ENCODE measurements at regions not wholly inside any gene's neighbourhood (a gene's known extent, or its start where the extent isn't known, plus 50 kb on each side); places are given as distances from the start of the nearest gene placed in this dataset.

GRCh38 chr3:165523801-165524200 is 313.4 kb downstream of the BCHE start:
- Mint-ChIP-seq H3K27me3 (no peaks in the 10 kb centered on the region), H3K4me1 (no peaks in the 10 kb centered on the region), H3K27ac (no peak overlapping the region), H3K36me3 (no peaks in the 10 kb centered on the region), H3K4me3 (no peak overlapping the region), H3K9me3 (peaks cover 3 to 21% (median 10%) of the 10 kb centered on the region in 5 donors)
- H3K4me3 ChIP-seq (ENCODE audit: low read length) = no peak overlapping the region
- ChIA-PET POLR2A (no interaction called here), CTCF (no interaction called here)
- H3K27me3 ChIP-seq (ENCODE audit: insufficient read depth, low read length, poor library complexity, severe bottlenecking) = no peaks in the 10 kb centered on the region
- no peaks in the 10 kb centered on the region for H3K9me3 ChIP-seq (ENCODE audit: low read length)
- no peak overlapping the region for H3K27ac ChIP-seq (ENCODE audit: low read depth, low read length)
- no peaks in the 10 kb centered on the region for H3K4me1 ChIP-seq (ENCODE audit: insufficient read depth, low read length)
- no peaks in the 10 kb centered on the region for H3K36me3 ChIP-seq (ENCODE audit: insufficient read depth, low read length)
- DNase-seq = no peak

GRCh38 chr3:165522386-165522785 is 314.8 kb downstream of the BCHE start:
- Histone ChIP-seq H3K36me3 (ENCODE audit: insufficient read depth, low read length) (no peaks in the 10 kb centered on the region), H3K9me3 (ENCODE audit: low read length) (no peaks in the 10 kb centered on the region), H3K27ac (ENCODE audit: low read depth, low read length) (no peak overlapping the region), H3K4me3 (ENCODE audit: low read length) (no peak overlapping the region), H3K4me1 (ENCODE audit: insufficient read depth, low read length) (no peaks in the 10 kb centered on the region), H3K27me3 (ENCODE audit: insufficient read depth, low read length, poor library complexity, severe bottlenecking) (no peaks in the 10 kb centered on the region)
- peaks cover 4 to 21% (median 10%) of the 10 kb centered on the region in 5 donors for H3K9me3 Mint-ChIP-seq
- H3K27ac Mint-ChIP-seq = no peak overlapping the region
- H3K36me3 Mint-ChIP-seq = no peaks in the 10 kb centered on the region
- no peak overlapping the region for H3K4me3 Mint-ChIP-seq
- ChIA-PET POLR2A (no interaction called here), CTCF (no interaction called here)
- no peak for DNase-seq
- no peaks in the 10 kb centered on the region for H3K4me1 Mint-ChIP-seq
- H3K27me3 Mint-ChIP-seq = no peaks in the 10 kb centered on the region

GRCh38 chr3:165521131-165521871 is 315.9 kb downstream of the BCHE start:
- no peaks in the 10 kb centered on the region for H3K4me1 ChIP-seq (ENCODE audit: insufficient read depth, low read length)
- Mint-ChIP-seq H3K4me1 (no peaks in the 10 kb centered on the region), H3K4me3 (no peak overlapping the region), H3K36me3 (no peaks in the 10 kb centered on the region), H3K9me3 (peaks cover 2 to 21% (median 10%) of the 10 kb centered on the region in 5 donors), H3K27me3 (no peaks in the 10 kb centered on the region), H3K27ac (no peak overlapping the region)
- H3K27me3 ChIP-seq (ENCODE audit: insufficient read depth, low read length, poor library complexity, severe bottlenecking) = no peaks in the 10 kb centered on the region
- POLR2A ChIA-PET = no interaction called here
- no peak overlapping the region for H3K4me3 ChIP-seq (ENCODE audit: low read length)
- DNase-seq = no peak
- H3K36me3 ChIP-seq (ENCODE audit: insufficient read depth, low read length) = no peaks in the 10 kb centered on the region
- no peak overlapping the region for H3K27ac ChIP-seq (ENCODE audit: low read depth, low read length)
- no peaks in the 10 kb centered on the region for H3K9me3 ChIP-seq (ENCODE audit: low read length)
- CTCF ChIA-PET = no interaction called here

- no peaks in the 10 kb centered on the region for H3K27me3 ChIP-seq (ENCODE audit: insufficient read depth, low read length, poor library complexity, severe bottlenecking)
- ChIA-PET CTCF (no interaction called here), POLR2A (no interaction called here)
- no peaks in the 10 kb centered on the region for H3K9me3 ChIP-seq (ENCODE audit: low read length)
- H3K4me1 ChIP-seq (ENCODE audit: insufficient read depth, low read length) = no peaks in the 10 kb centered on the region
- Mint-ChIP-seq H3K4me3 (no peak overlapping the region), H3K9me3 (peaks cover 2 to 14% (median 12%) of the 10 kb centered on the region in 5 donors), H3K27ac (no peak overlapping the region), H3K36me3 (no peaks in the 10 kb centered on the region), H3K27me3 (no peaks in the 10 kb centered on the region), H3K4me1 (no peaks in the 10 kb centered on the region)
- H3K27ac ChIP-seq (ENCODE audit: low read depth, low read length) = no peak overlapping the region
- DNase-seq = no peak
- H3K4me3 ChIP-seq (ENCODE audit: low read length) = no peak overlapping the region
- H3K36me3 ChIP-seq (ENCODE audit: insufficient read depth, low read length) = no peaks in the 10 kb centered on the region
These were observed 317.5 kb downstream of the BCHE start for GRCh38 chr3:165519687-165520086.

GRCh38 chr3:165518346-165518745 is 318.9 kb downstream of the BCHE start:
- CTCF ChIA-PET = no interaction called here
- DNase-seq = no peak
- peaks cover 3 to 22% (median 14%) of the 10 kb centered on the region in 5 donors for H3K9me3 Mint-ChIP-seq

GRCh38 chr3:165513715-165514701 is 317.8 kb upstream of the SLITRK3 start:
- Histone ChIP-seq H3K4me1 (ENCODE audit: insufficient read depth, low read length) (no peaks in the 10 kb centered on the region), H3K9me3 (ENCODE audit: low read length) (no peaks in the 10 kb centered on the region), H3K27ac (ENCODE audit: low read depth, low read length) (no peak overlapping the region), H3K36me3 (ENCODE audit: insufficient read depth, low read length) (no peaks in the 10 kb centered on the region), H3K27me3 (ENCODE audit: insufficient read depth, low read length, poor library complexity, severe bottlenecking) (no peaks in the 10 kb centered on the region), H3K4me3 (ENCODE audit: low read length) (no peak overlapping the region)
- Mint-ChIP-seq H3K4me1 (no peaks in the 10 kb centered on the region), H3K36me3 (peaks cover 0 to 1% (median 0%) of the 10 kb centered on the region in 3 donors), H3K27me3 (no peaks in the 10 kb centered on the region), H3K27ac (no peak overlapping the region), H3K9me3 (peaks cover 8 to 16% (median 9%) of the 10 kb centered on the region in 5 donors), H3K4me3 (no peak overlapping the region)
- ChIA-PET POLR2A (no interaction called here), CTCF (interaction anchor here (0.6 kb wide), 1 partner anchor 168 kb away, joined by 3 read pairs; no protein-coding TSS in a partner anchor)
- DNase-seq = no peak

More at GRCh38 chr3:165518346-165518745, 318.9 kb downstream of the BCHE start:
- H3K27ac ChIP-seq (ENCODE audit: low read depth, low read length) = no peak overlapping the region
- H3K4me3 ChIP-seq (ENCODE audit: low read length) = no peak overlapping the region
- POLR2A ChIA-PET = no interaction called here
- no peaks in the 10 kb centered on the region for H3K36me3 ChIP-seq (ENCODE audit: insufficient read depth, low read length)
- no peaks in the 10 kb centered on the region for H3K9me3 ChIP-seq (ENCODE audit: low read length)
- Mint-ChIP-seq H3K4me3 (no peak overlapping the region), H3K36me3 (no peaks in the 10 kb centered on the region), H3K4me1 (no peaks in the 10 kb centered on the region), H3K27ac (no peak overlapping the region), H3K27me3 (no peaks in the 10 kb centered on the region)
- no peaks in the 10 kb centered on the region for H3K4me1 ChIP-seq (ENCODE audit: insufficient read depth, low read length)
- no peaks in the 10 kb centered on the region for H3K27me3 ChIP-seq (ENCODE audit: insufficient read depth, low read length, poor library complexity, severe bottlenecking)

GRCh38 chr3:165507576-165507975 is 311.4 kb upstream of the SLITRK3 start:
- Histone ChIP-seq H3K36me3 (ENCODE audit: insufficient read depth, low read length) (no peaks in the 10 kb centered on the region), H3K4me1 (ENCODE audit: insufficient read depth, low read length) (no peaks in the 10 kb centered on the region), H3K27me3 (ENCODE audit: insufficient read depth, low read length, poor library complexity, severe bottlenecking) (no peaks in the 10 kb centered on the region), H3K27ac (ENCODE audit: low read depth, low read length) (no peak overlapping the region), H3K4me3 (ENCODE audit: low read length) (no peak overlapping the region), H3K9me3 (ENCODE audit: low read length) (no peaks in the 10 kb centered on the region)
- ChIA-PET POLR2A (no interaction called here), CTCF (no interaction called here)
- Mint-ChIP-seq H3K27me3 (no peaks in the 10 kb centered on the region), H3K36me3 (peaks cover 0 to 1% (median 0%) of the 10 kb centered on the region in 3 donors), H3K4me1 (no peaks in the 10 kb centered on the region), H3K9me3 (peaks cover 10 to 13% (median 10%) of the 10 kb centered on the region in 5 donors), H3K27ac (no peak overlapping the region), H3K4me3 (no peak overlapping the region)
- DNase-seq = no peak

GRCh38 chr3:165507060-165507459 is 310.9 kb upstream of the SLITRK3 start:
- CTCF ChIA-PET = no interaction called here
- H3K4me1 Mint-ChIP-seq = no peaks in the 10 kb centered on the region
- peaks cover 0 to under 1% (median 0%) of the 10 kb centered on the region in 3 donors for H3K36me3 Mint-ChIP-seq
- peaks cover 10 to 13% (median 10%) of the 10 kb centered on the region in 5 donors for H3K9me3 Mint-ChIP-seq
- no peak overlapping the region for H3K4me3 ChIP-seq (ENCODE audit: low read length)
- no peak for DNase-seq
- H3K27me3 Mint-ChIP-seq = no peaks in the 10 kb centered on the region
- H3K27me3 ChIP-seq (ENCODE audit: insufficient read depth, low read length, poor library complexity, severe bottlenecking) = no peaks in the 10 kb centered on the region
- H3K27ac ChIP-seq (ENCODE audit: low read depth, low read length) = no peak overlapping the region
- no peak overlapping the region for H3K4me3 Mint-ChIP-seq
- H3K9me3 ChIP-seq (ENCODE audit: low read length) = no peaks in the 10 kb centered on the region
- H3K36me3 ChIP-seq (ENCODE audit: insufficient read depth, low read length) = no peaks in the 10 kb centered on the region
- POLR2A ChIA-PET = no interaction called here
- H3K4me1 ChIP-seq (ENCODE audit: insufficient read depth, low read length) = no peaks in the 10 kb centered on the region
- no peak overlapping the region for H3K27ac Mint-ChIP-seq
